Right cardiac atrium (tissue), 5 donors: ENCODE measurements at regions not wholly inside any gene's neighbourhood (a gene's known extent, or its start where the extent isn't known, plus 50 kb on each side); places are given as distances from the start of the nearest gene placed in this dataset.

ENCODE experiments used
- ATAC-seq, 2 donors: fragments of 200-7000 bp; cut with Tn5 transposase; one replicate each; pipeline versions ENCODE4 v1.8.0 to v1.9.1; 2020; ENCODE audit warnings: moderate library complexity in 2 of 2, mild to moderate bottlenecking in 1 of 2
- DNase-seq, 3 donors: peaks; one replicate each; pipeline ENCODE4 v3.0.0-alpha.2; 2020
- H3K27ac ChIP-seq: one replicate; pipeline ENCODE4 v1.5.1; 2013; ENCODE audit warnings: mild to moderate bottlenecking, low read length, control low read depth, moderate library complexity
- H3K27me3 ChIP-seq: one replicate; pipeline ENCODE4 v1.6.1; 2013; ENCODE audit not compliant: control insufficient read depth, insufficient read depth
- H3K4me1 ChIP-seq: one replicate; pipeline ENCODE4 v1.6.1; 2013; ENCODE audit warnings: low read length; ENCODE audit not compliant: control insufficient read depth, insufficient read depth
- H3K4me3 ChIP-seq: one replicate; pipeline ENCODE4 v1.5.1; 2013; ENCODE audit warnings: low read length, control low read depth
- H3K9me3 ChIP-seq: one replicate; pipeline ENCODE4 v1.6.1; 2013; ENCODE audit warnings: low read length; ENCODE audit not compliant: control insufficient read depth
- WGBS: extraction: QIAGEN DNeasy Blood & Tissue Kit; methylation state at CpG from one replicate; pipeline ENCODE4 v1.1.7; 2013; 5-methylcytosine and 5-hydroxymethylcytosine counted together
- intact Hi-C, 4 donors: fragments of 100-400 bp; cut with DNase I; formaldehyde crosslinking; loops; one replicate each; pipeline versions ENCODE4 v1.11.0 to v1.14.0; 2022 to 2023
- donor health status: healthy with polysubstance abuse.
- donor health status: DM: no; HTN: yes; CAD: no.
- donor health status: DM: no; HTN: no; CAD: no.
- donor health status: DM: no; HTN: yes; CAD: no; lungs with severe emphysema.
- donor health status: DM: yes; HTN: yes; CAD: no.

DNA sequence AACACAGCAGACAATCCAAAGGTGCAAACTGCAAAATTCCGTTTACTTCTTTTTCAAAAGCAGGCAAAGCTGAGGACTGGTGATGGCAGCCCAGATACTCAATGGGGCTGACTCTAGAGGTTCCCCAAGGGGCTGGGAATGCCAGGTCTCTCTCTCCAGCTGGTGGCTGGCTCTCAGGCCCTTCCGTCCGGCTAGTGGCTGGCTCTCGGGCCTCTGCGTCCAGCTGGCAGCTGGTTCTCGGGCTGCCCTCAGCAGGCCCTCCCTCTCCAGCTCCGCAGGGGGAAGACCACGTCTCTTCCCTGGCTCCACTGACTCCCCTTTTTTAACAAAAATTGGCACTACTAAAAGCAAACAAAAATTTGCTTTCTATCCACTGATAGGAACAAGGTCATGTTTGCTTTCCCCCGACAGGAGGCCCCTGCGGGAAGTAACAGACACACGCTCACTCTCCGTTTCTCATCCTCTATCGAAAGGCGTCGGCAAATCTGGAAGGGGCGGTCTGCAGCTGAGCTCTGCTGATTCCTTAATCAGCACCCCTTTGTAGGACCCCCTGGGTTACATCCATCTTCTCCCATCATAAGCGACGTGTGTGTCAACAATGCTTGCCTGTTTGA lies 381.4 kb downstream of the BRD1 start:
- 45% methylated on average over 18 of the region's 18 CpGs for WGBS
- Histone ChIP-seq H3K9me3 (no peaks in the 10 kb centered on the region), H3K4me1 (no peaks in the 10 kb centered on the region), H3K27me3 (no peaks in the 10 kb centered on the region), H3K4me3 (no peak overlapping the region), H3K27ac (no peak overlapping the region)
- DNase-seq (no peak), ATAC-seq (no peak)
- intact Hi-C loops: no loop called here

- H3K27me3 ChIP-seq: no peaks in the 10 kb centered on the region
- no peaks in the 10 kb centered on the region for H3K9me3 ChIP-seq
- H3K27ac ChIP-seq: no peak overlapping the region
- H3K4me1 ChIP-seq: no peaks in the 10 kb centered on the region
- ATAC-seq (no peak), DNase-seq (no peak)
- intact Hi-C loops: no loop called here
- H3K4me3 ChIP-seq: no peak overlapping the region
- 89% methylated on average over 14 of the region's 14 CpGs for WGBS
Observed at GRCh38 chr22:49444781-49445180, 382.9 kb downstream of the BRD1 start.

DNA sequence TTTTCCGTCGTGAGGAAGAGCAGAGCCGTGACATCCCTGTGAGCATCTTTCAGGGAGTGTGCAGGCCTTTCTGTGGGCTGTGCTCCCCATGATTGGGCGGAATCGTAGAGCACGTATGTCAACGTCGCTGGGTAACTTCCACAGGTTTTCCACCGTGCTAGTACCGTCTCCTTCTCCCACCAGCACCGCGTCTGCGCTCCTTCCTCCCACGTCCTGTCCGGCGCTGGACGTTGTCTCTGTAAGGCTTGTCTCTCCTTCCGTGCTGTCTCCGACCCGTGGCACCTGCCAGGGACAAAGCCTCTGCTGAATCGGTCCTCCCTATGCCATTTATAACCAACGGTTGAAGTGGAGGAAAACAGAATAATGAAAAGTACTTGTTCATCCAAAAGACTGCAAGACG lies 386.7 kb downstream of the BRD1 start:
- DNase-seq: no peak
- 87% methylated on average over 23 of the region's 23 CpGs for WGBS
- intact Hi-C loops: no loop called here

DNA sequence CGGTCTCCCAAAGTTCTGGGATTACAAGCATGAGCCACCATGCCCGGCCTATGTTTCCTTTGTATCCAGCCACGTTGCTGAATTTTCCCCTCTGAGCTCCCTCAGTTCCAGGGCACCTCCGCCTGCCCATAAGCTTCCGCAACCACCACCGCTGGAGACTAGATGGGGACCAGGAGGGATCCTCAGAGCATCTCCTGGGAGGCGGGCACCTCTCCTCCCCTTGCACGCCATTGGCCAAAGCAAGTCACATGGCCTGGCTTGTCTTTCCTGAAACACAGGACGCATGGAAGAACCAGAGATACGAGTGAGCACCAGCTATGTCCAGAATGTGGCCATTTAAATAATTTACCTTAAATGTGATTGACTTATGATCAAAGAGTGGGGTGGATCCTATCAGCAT lies 388.3 kb downstream of the BRD1 start:
- H3K4me1 ChIP-seq: no peaks in the 10 kb centered on the region
- no peak for DNase-seq
- intact Hi-C loops: no loop called here
- H3K27ac ChIP-seq: no peak overlapping the region
- no peak for ATAC-seq
- no peak overlapping the region for H3K4me3 ChIP-seq
- H3K9me3 ChIP-seq: no peaks in the 10 kb centered on the region
- H3K27me3 ChIP-seq: no peaks in the 10 kb centered on the region
- 80% methylated on average over 10 of the region's 10 CpGs for WGBS

More for the DNA sequence above, 386.7 kb downstream of the BRD1 start:
- H3K4me3 ChIP-seq: no peak overlapping the region
- H3K9me3 ChIP-seq: no peaks in the 10 kb centered on the region
- no peak for ATAC-seq
- no peaks in the 10 kb centered on the region for H3K27me3 ChIP-seq
- no peak overlapping the region for H3K27ac ChIP-seq
- H3K4me1 ChIP-seq: no peaks in the 10 kb centered on the region

GRCh38 chr22:49437956-49438355 lies 389.7 kb downstream of the BRD1 start:
- no peaks in the 10 kb centered on the region for H3K9me3 ChIP-seq
- H3K27me3 ChIP-seq: no peaks in the 10 kb centered on the region
- H3K4me1 ChIP-seq: no peaks in the 10 kb centered on the region
- WGBS: 85% methylated on average over 16 of the region's 16 CpGs
- ATAC-seq (no peak), DNase-seq (no peak)
- H3K4me3 ChIP-seq: no peak overlapping the region
- intact Hi-C loops: no loop called here
- H3K27ac ChIP-seq: no peak overlapping the region

- H3K27me3 ChIP-seq: no peaks in the 10 kb centered on the region
- no peaks in the 10 kb centered on the region for H3K9me3 ChIP-seq
- WGBS: 86% methylated on average over 17 of the region's 17 CpGs
- no peak overlapping the region for H3K27ac ChIP-seq
- intact Hi-C loops: no loop called here
- no peaks in the 10 kb centered on the region for H3K4me1 ChIP-seq
- ATAC-seq (no peak), DNase-seq (no peak)
- H3K4me3 ChIP-seq: no peak overlapping the region
Observed at GRCh38 chr22:49437356-49437755, 390.3 kb downstream of the BRD1 start.

DNA sequence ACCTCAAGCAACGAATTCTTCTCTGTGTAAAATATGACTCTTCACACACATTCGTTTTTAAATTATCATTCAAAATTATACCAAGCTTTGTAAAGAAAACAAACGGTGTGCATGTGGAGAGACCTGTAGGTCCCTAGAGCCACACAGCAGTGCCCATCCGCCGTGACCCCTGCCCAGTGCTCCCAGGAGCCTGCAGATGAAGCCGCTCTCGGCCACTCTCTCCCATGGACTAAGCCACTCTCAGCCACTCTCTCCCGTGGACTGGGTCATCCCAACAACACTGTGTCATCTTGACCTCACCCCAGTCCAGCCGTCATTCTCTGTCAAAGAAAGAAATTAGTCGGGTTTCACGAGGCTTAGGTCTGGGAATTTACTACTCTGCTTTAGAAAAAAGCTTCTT lies 391.6 kb downstream of the BRD1 start:
- intact Hi-C loops: no loop called here

GRCh38 chr22:49435596-49435995 lies 392.1 kb downstream of the BRD1 start:
- 79% methylated on average over 13 of the region's 13 CpGs for WGBS
- intact Hi-C loops: no loop called here
- no peak overlapping the region for H3K27ac ChIP-seq
- H3K4me3 ChIP-seq: no peak overlapping the region
- H3K9me3 ChIP-seq: no peaks in the 10 kb centered on the region
- DNase-seq: no peak
- H3K27me3 ChIP-seq: no peaks in the 10 kb centered on the region
- no peaks in the 10 kb centered on the region for H3K4me1 ChIP-seq
- no peak for ATAC-seq

More for the DNA sequence above, 391.6 kb downstream of the BRD1 start:
- H3K4me3 ChIP-seq: no peak overlapping the region
- ATAC-seq (no peak), DNase-seq (no peak)
- H3K9me3 ChIP-seq: no peaks in the 10 kb centered on the region
- H3K4me1 ChIP-seq: no peaks in the 10 kb centered on the region
- no peaks in the 10 kb centered on the region for H3K27me3 ChIP-seq
- H3K27ac ChIP-seq: no peak overlapping the region
- 79% methylated on average over 11 of the region's 11 CpGs for WGBS

- intact Hi-C loops: no loop called here
- no peak for DNase-seq
- no peak for ATAC-seq
- Histone ChIP-seq H3K27me3 (no peaks in the 10 kb centered on the region), H3K9me3 (no peaks in the 10 kb centered on the region), H3K4me3 (no peak overlapping the region), H3K4me1 (no peaks in the 10 kb centered on the region), H3K27ac (no peak overlapping the region)
- WGBS: 86% methylated on average over 37 of the region's 37 CpGs
Observed at GRCh38 chr22:49433717-49434611, 393.7 kb downstream of the BRD1 start.

DNA sequence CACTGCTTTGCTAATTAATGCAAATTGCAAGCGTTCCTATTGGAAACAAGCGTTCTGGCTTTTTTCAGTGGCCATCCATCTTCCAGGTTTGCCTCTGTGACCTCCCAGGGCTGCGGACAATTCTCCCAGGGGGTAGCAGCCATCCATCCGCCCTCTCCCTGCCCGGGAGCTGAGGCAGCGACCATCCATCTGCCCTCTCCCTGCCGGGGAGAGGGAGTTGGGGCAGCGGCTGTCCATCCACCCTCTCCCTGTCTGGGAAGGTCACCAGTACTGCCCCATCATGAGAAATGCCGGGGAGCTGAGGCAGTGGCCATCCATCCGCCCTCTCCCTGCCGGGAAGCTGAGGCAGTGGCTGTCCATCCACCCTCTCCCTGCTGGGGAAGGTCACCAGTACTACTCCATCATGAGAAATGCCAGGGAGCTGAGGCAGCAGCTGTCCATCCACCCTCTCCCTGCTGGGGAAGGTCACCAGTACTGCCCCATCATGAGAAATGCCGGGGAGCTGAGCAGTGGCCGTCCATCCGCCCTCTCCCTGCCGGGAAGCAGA lies 394.7 kb downstream of the BRD1 start:
- H3K27me3 ChIP-seq: no peaks in the 10 kb centered on the region
- no peaks in the 10 kb centered on the region for H3K4me1 ChIP-seq
- ATAC-seq: no peak
- 56% methylated on average over 15 of the region's 15 CpGs for WGBS
- H3K9me3 ChIP-seq: no peaks in the 10 kb centered on the region
- intact Hi-C loops: no loop called here
- H3K4me3 ChIP-seq: no peak overlapping the region
- H3K27ac ChIP-seq: no peak overlapping the region
- no peak for DNase-seq

- no peaks in the 10 kb centered on the region for H3K27me3 ChIP-seq
Observed at GRCh38 chr22:49432211-49432896, 395.3 kb downstream of the BRD1 start.

More at GRCh38 chr22:49432211-49432896, 395.3 kb downstream of the BRD1 start:
- Histone ChIP-seq H3K9me3 (no peaks in the 10 kb centered on the region), H3K4me3 (no peak overlapping the region), H3K27ac (no peak overlapping the region), H3K4me1 (no peaks in the 10 kb centered on the region)
- ATAC-seq: no peak
- WGBS: 75% methylated on average over 19 of the region's 19 CpGs
- intact Hi-C loops: no loop called here
- no peak for DNase-seq
